HepG2 (cell line): ENCODE measurements at regions not wholly inside any gene's neighbourhood (a gene's known extent, or its start where the extent isn't known, plus 50 kb on each side); places are given as distances from the start of the nearest gene placed in this dataset.

ENCODE experiments used
- ATAC-seq: fragments of 200-7000 bp; cut with Tn5 transposase; 3 replicates; pipeline ENCODE4 v1.9.1; 2020; ENCODE audit warnings: mild to moderate bottlenecking, moderate library complexity
- BruUV-seq: library from RNA; stranded (reverse); fragments of 400-500 nt; replicated peaks from 2 replicates; lab custom pipeline; 2021; lab: Mats Ljungman, UMichigan
- CTCF ChIA-PET: fragments of 300-600 bp; formaldehyde crosslinking; extraction: SDS; loops from one replicate; lab custom pipeline; 2021; ENCODE audit warnings: low total read pairs, inconsistent platforms, low intra/inter-chr PET ratio; lab: Yijun Ruan, JAX
- POLR2A ChIA-PET: fragments of 350-600 bp; sonication (Branson Sonifier 250); formaldehyde crosslinking; loops from one replicate; lab custom pipeline; 2020; ENCODE audit warnings: antibody characterized with exemption, inconsistent platforms; lab: Yijun Ruan, JAX
- DNase-seq: peaks from one replicate; pipeline ENCODE4 v3.0.0-alpha.2; 2015; ENCODE audit warnings: low spot score
- FAIRE-seq: peaks from 3 replicates; lab custom pipeline; 2011; peaks lifted over from hg19 to GRCh38; lab: Jason Lieb, UNC
- H2AFZ ChIP-seq: one replicate; pipeline ENCODE4 v1.6.1; 2011; ENCODE audit warnings: low read length, inconsistent platforms
- H3K27ac ChIP-seq: fragments of 300-600 bp; 3 replicates; pipeline ENCODE4 v1.8.0; 2011; ENCODE audit warnings: mixed run types, mild to moderate bottlenecking, mixed read lengths, low read length, inconsistent platforms; ENCODE audit not compliant: insufficient read depth; ENCODE audit errors: extremely low read length
- H3K27me3 ChIP-seq, 2 experiments: fragments of 200-600 bp in 1 of 2; 2 replicates in 1 of 2; 3 replicates in 1 of 2; pipeline versions ENCODE4 v1.6.0 to v1.8.0; 2011; ENCODE audit warnings: low read length in 2 of 2, mild to moderate bottlenecking in 2 of 2, moderate library complexity in 2 of 2, inconsistent platforms in 1 of 2; ENCODE audit not compliant: insufficient read depth in 2 of 2, control insufficient read depth in 1 of 2
- H3K36me3 ChIP-seq, 2 experiments: fragments of 200-600 bp in 1 of 2; replicated peaks in 1 of 2; 2 replicates in 1 of 2; 3 replicates in 1 of 2; pipeline versions ENCODE4 v1.5.1 to v1.8.0; 2011; ENCODE audit warnings: low read length in 2 of 2, inconsistent platforms in 1 of 2; ENCODE audit not compliant: insufficient read depth in 2 of 2, control insufficient read depth in 1 of 2
- H3K4me1 ChIP-seq: 2 replicates; pipeline ENCODE4 v1.5.1; 2012; ENCODE audit warnings: low read length, inconsistent platforms; ENCODE audit not compliant: insufficient read depth
- H3K4me2 ChIP-seq: 2 replicates; pipeline ENCODE4 v1.6.0; 2011; ENCODE audit warnings: low read depth, low read length, inconsistent platforms
- H3K4me3 ChIP-seq, 3 experiments: fragments of 200-600 bp in 1 of 3; sonication (generic), shearing (Covaris generic) in 1 of 3; replicated peaks in 1 of 3; 2 replicates each; pipeline ENCODE4 v1.5.1; 2011 to 2016; ENCODE audit warnings: low read length in 3 of 3, inconsistent platforms in 2 of 3, low read depth in 2 of 3, mild to moderate bottlenecking in 2 of 3, control low read depth in 1 of 3, mixed read lengths in 1 of 3; ENCODE audit not compliant: insufficient read depth in 1 of 3
- H3K79me2 ChIP-seq: one replicate; pipeline ENCODE4 v1.6.1; 2011; ENCODE audit warnings: low read length, inconsistent platforms; ENCODE audit not compliant: insufficient read depth
- H3K9ac ChIP-seq: 2 replicates; pipeline ENCODE4 v1.6.0; 2011; ENCODE audit warnings: mild to moderate bottlenecking, low read depth, low read length, inconsistent platforms; ENCODE audit not compliant: insufficient read depth
- H3K9me3 ChIP-seq: 2 replicates; pipeline ENCODE4 v1.5.1; 2012; ENCODE audit warnings: mild to moderate bottlenecking, low read length
- H4K20me1 ChIP-seq: 2 replicates; pipeline ENCODE4 v1.6.0; 2011; ENCODE audit warnings: inconsistent platforms, mild to moderate bottlenecking, low read length, moderate library complexity; ENCODE audit not compliant: insufficient read depth
- HMGXB4 ChIP-seq, 2 experiments: sonication (generic) in 1 of 2; formaldehyde crosslinking in 1 of 2; IDR thresholded peaks; 2 replicates each; pipeline versions ENCODE4 v1.4.0 to v1.6.1; 2018 to 2020; ENCODE audit warnings: missing genetic modification reagents in 2 of 2, borderline replicate concordance in 1 of 2, low read depth in 1 of 2, mild to moderate bottlenecking in 1 of 2, missing biosample characterization in 1 of 2
- IRF2 ChIP-seq: IDR thresholded peaks from 2 replicates; pipeline ENCODE4 v1.6.1; 2018; ENCODE audit warnings: missing genetic modification reagents, missing compliant biosample characterization
- JUN ChIP-seq: sonication (generic); formaldehyde crosslinking; IDR thresholded peaks from 2 replicates; pipeline ENCODE4 v1.4.0; 2020; ENCODE audit warnings: mild to moderate bottlenecking, missing genetic modification reagents
- MAFF ChIP-seq: IDR thresholded peaks from 2 replicates; pipeline ENCODE4 v1.6.1; 2011; ENCODE audit warnings: low read depth, low read length, improper control_type of control experiment
- MAFK ChIP-seq, 2 experiments: IDR thresholded peaks in 1 of 2; conservative IDR thresholded peaks in 1 of 2; 2 replicates each; pipeline ENCODE4 v1.6.1; 2011; ENCODE audit warnings: improper control_type of control experiment in 2 of 2, low read length in 2 of 2
- SNAPC5 ChIP-seq: sonication (generic); formaldehyde crosslinking; IDR thresholded peaks from 2 replicates; pipeline ENCODE4 v1.8.1; 2023; ENCODE audit warnings: mild to moderate bottlenecking, missing genetic modification reagents, borderline replicate concordance
- ZNF496 ChIP-seq: sonication (generic); formaldehyde crosslinking; IDR thresholded peaks from 2 replicates; pipeline ENCODE4 v1.8.1; 2023; ENCODE audit warnings: mild to moderate bottlenecking, moderate library complexity, missing genetic modification reagents; ENCODE audit not compliant: insufficient replicate concordance
- WGBS: methylation state at CpG from one replicate; pipeline ENCODE4 v1.1.6; 2017; ENCODE audit warnings: low lambda C conversion rate; 5-methylcytosine and 5-hydroxymethylcytosine counted together
- in situ Hi-C: cut with HindIII; loops from 2 replicates; pipeline ENCODE4 v1.10.0; 2017; ENCODE audit warnings: low pct_unique_long_range_greater_than_20kb; ENCODE audit not compliant: extremely low pct_ligation_motif_present
- intact Hi-C: fragments of 100-400 bp; cut with micrococcal nuclease; formaldehyde crosslinking; loops from one replicate; pipeline ENCODE4 v1.10.0; 2022; ENCODE audit not compliant: unreplicated experiment
- TF ChIP-seq, protein P1 (sequence below): sonication (generic); formaldehyde crosslinking; IDR thresholded peaks from 2 replicates; pipeline ENCODE4 v1.5.0; 2020; ENCODE audit warnings: mild to moderate bottlenecking, missing genetic modification reagents

DNA sequence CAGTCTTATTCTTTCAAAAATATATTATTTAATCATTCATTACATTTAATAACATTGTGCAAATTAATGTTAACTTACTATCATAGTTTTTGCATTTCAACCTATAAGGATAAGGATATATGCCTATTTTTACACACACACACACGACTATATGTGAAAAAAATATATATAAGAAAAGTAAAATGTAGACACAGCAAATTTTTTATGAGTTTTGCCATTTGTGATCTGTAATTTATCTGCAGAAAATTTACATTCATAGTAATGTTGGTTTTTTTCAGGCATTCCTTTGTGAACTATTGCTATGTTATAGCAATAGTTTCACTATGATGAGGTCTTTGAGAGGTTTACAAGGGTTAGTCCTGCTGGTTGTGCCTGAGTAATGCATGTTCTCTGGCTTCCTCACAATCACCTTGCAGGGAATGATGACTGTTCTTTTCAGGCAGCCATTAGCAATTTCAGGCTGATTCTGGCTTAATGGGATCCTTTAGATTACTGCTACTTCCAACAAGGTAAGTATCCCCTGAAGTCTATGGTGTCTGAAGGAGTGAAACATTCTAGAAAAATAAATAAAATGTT lies 183.7 kb upstream of the CDK1 start:
- no peak for FAIRE-seq
- H3K4me1 ChIP-seq = no peaks in the 10 kb centered on the region
- H3K4me2 ChIP-seq = no peak overlapping the region
- intact Hi-C loops (no loop called here), in situ Hi-C loops (no loop called here)
- H3K9me3 ChIP-seq = no peaks in the 10 kb centered on the region
- H2AFZ ChIP-seq = no peak overlapping the region
- CTCF ChIA-PET = no interaction called here
- no TSS peak for BruUV-seq
- DNase-seq = no peak
- H3K9ac ChIP-seq = no peak overlapping the region
- no peaks in the 10 kb centered on the region for H3K36me3 ChIP-seq
- WGBS = 0% methylated on average over 1 of the region's 1 CpG
- no peak overlapping the region for H3K4me3 ChIP-seq
- H3K27me3 ChIP-seq = no peaks in the 10 kb centered on the region
- no peak overlapping the region for H3K27ac ChIP-seq
- no peaks in the 10 kb centered on the region for H3K79me2 ChIP-seq
- peak; percentile 54; the same call in 2 of the 3 replicates for ATAC-seq
- POLR2A ChIA-PET = no interaction called here
- H4K20me1 ChIP-seq = no peaks in the 10 kb centered on the region
- no peak for TF ChIP-seq ZNF496 (CRISPR knock-in tag)
- TF ChIP-seq IRF2 (CRISPR knock-in tag) = no peak
- TF ChIP-seq SNAPC5 (CRISPR knock-in tag) = no peak
- TF ChIP-seq HMGXB4 (CRISPR knock-in tag; IDR thresholded peaks at IDR 0.05; ENCODE audit: borderline replicate concordance in 1 of 2, low read depth in 1 of 2) = no peak
- TF ChIP-seq MAFF = peak; percentile 79
- TF ChIP-seq JUN (CRISPR knock-in tag) = no peak
- TF ChIP-seq, protein P1, sequence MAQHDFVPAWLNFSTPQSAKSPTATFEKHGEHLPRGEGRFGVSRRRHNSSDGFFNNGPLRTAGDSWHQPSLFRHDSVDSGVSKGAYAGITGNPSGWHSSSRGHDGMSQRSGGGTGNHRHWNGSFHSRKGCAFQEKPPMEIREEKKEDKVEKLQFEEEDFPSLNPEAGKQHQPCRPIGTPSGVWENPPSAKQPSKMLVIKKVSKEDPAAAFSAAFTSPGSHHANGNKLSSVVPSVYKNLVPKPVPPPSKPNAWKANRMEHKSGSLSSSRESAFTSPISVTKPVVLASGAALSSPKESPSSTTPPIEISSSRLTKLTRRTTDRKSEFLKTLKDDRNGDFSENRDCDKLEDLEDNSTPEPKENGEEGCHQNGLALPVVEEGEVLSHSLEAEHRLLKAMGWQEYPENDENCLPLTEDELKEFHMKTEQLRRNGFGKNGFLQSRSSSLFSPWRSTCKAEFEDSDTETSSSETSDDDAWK (CRISPR knock-in tag) = no peak
- TF ChIP-seq MAFK (conservative IDR thresholded peaks at IDR 0.05 in 1 of 2, IDR thresholded peaks at IDR 0.05 in 1 of 2; ENCODE audit: low read length in 2 of 2) = peak; percentile 69 to 89
- TF ChIP-seq, all 625 proteins: peak for 2
